K562 (cell line): ENCODE measurements at regions not wholly inside any gene's neighbourhood (a gene's known extent, or its start where the extent isn't known, plus 50 kb on each side); places are given as distances from the start of the nearest gene placed in this dataset.

ENCODE experiments used
- ATAC-seq: fragments of 200-7000 bp; cut with Tn5 transposase; 3 replicates; pipeline ENCODE4 v1.9.1; 2020; ENCODE audit warnings: moderate library complexity
- BruUV-seq: library from RNA; stranded (reverse); fragments of 400-500 nt; replicated peaks from 2 replicates; lab custom pipeline; 2021; lab: Mats Ljungman, UMichigan
- CTCF ChIA-PET: fragments of 300-600 bp; formaldehyde crosslinking; extraction: SDS; loops from one replicate; lab custom pipeline; 2021; ENCODE audit warnings: low intra/inter-chr PET ratio; lab: Yijun Ruan, JAX
- POLR2A ChIA-PET: fragments of 300-600, 350-650 bp; sonication (Branson Sonifier 250); formaldehyde crosslinking; extraction: SDS; loops from one replicate; lab custom pipeline; 2021; ENCODE audit warnings: antibody characterized with exemption, inconsistent platforms; lab: Yijun Ruan, JAX
- DNase-seq, 4 experiments: peaks; one replicate each; pipeline versions ENCODE4 v3.0.0 to v3.0.0-alpha.2; 2011 to 2018; ENCODE audit warnings: low spot score in 3 of 4, mixed read lengths in 3 of 4; ENCODE audit errors: extremely low read depth in 1 of 4
- FAIRE-seq: peaks from 2 replicates; lab custom pipeline; 2011; peaks lifted over from hg19 to GRCh38; lab: Jason Lieb, UNC
- H2AFZ ChIP-seq: 2 replicates; pipeline ENCODE4 v1.6.0; 2011; ENCODE audit warnings: low read depth, low read length, control low read depth, inconsistent platforms
- H3K27ac ChIP-seq: fragments of 200-600 bp; 3 replicates; pipeline ENCODE4 v1.8.0; 2011; ENCODE audit warnings: low read depth, mild to moderate bottlenecking, control low read depth, inconsistent platforms, low read length, moderate library complexity, mixed read lengths; ENCODE audit errors: extremely low read depth
- H3K27me3 ChIP-seq, 2 experiments: fragments of 300-600 bp in 1 of 2; 2 replicates in 1 of 2; 3 replicates in 1 of 2; pipeline versions ENCODE4 v1.6.0 to v1.8.0; 2011; ENCODE audit warnings: inconsistent platforms in 2 of 2, low read length in 2 of 2, mild to moderate bottlenecking in 1 of 2, mixed read lengths in 1 of 2, moderate library complexity in 1 of 2; ENCODE audit not compliant: control insufficient read depth in 2 of 2, insufficient read depth in 2 of 2
- H3K36me3 ChIP-seq: fragments of 300-600 bp; 3 replicates; pipeline ENCODE4 v1.8.0; 2011; ENCODE audit warnings: mild to moderate bottlenecking, low read length, inconsistent platforms; ENCODE audit not compliant: control insufficient read depth, insufficient read depth
- H3K4me1 ChIP-seq, 2 experiments: fragments of 200-600 bp in 1 of 2; replicated peaks in 1 of 2; 2 replicates in 1 of 2; 3 replicates in 1 of 2; pipeline versions ENCODE4 v1.5.1 to v1.8.0; 2011; ENCODE audit warnings: inconsistent platforms in 2 of 2, low read length in 2 of 2, mild to moderate bottlenecking in 1 of 2, mixed read lengths in 1 of 2, moderate library complexity in 1 of 2; ENCODE audit not compliant: control insufficient read depth in 2 of 2, insufficient read depth in 2 of 2
- H3K4me2 ChIP-seq: 2 replicates; pipeline ENCODE4 v1.6.1; 2011; ENCODE audit warnings: low read length, control low read depth, inconsistent platforms, mixed read lengths; ENCODE audit not compliant: insufficient read depth
- H3K4me3 ChIP-seq: fragments of 200-600 bp; sonication (generic), shearing (Covaris generic); 2 replicates; pipeline ENCODE4 v1.5.1; 2016; ENCODE audit warnings: control low read depth, inconsistent platforms
- H3K79me2 ChIP-seq: fragments of 200-600 bp; 3 replicates; pipeline ENCODE4 v1.8.0; 2011; ENCODE audit warnings: low read length, inconsistent platforms; ENCODE audit not compliant: control insufficient read depth, insufficient read depth
- H3K9ac ChIP-seq, 2 experiments: 2 replicates each; pipeline versions ENCODE4 v1.6.0 to v1.6.1; 2011; ENCODE audit warnings: low read depth in 2 of 2, low read length in 2 of 2, control low read depth in 1 of 2, inconsistent platforms in 1 of 2, mild to moderate bottlenecking in 1 of 2, mixed read lengths in 1 of 2; ENCODE audit not compliant: insufficient read depth in 1 of 2
- H3K9me1 ChIP-seq: one replicate; pipeline ENCODE4 v1.6.0; 2011; ENCODE audit warnings: inconsistent platforms, mild to moderate bottlenecking, low read length, moderate library complexity; ENCODE audit not compliant: control insufficient read depth, insufficient read depth
- H3K9me3 ChIP-seq: replicated peaks from 2 replicates; pipeline ENCODE4 v1.5.1; 2011; ENCODE audit warnings: low read depth, low read length, inconsistent platforms; ENCODE audit not compliant: control insufficient read depth, insufficient read depth
- H4K20me1 ChIP-seq: replicated peaks from 2 replicates; pipeline ENCODE4 v1.6.1; 2011; ENCODE audit warnings: low read length, inconsistent platforms, mixed read lengths; ENCODE audit not compliant: control insufficient read depth, insufficient read depth
- CEBPG ChIP-seq, 3 experiments: fragments of 200-800 bp in 1 of 3; sonication (Bioruptor generic) in 1 of 3; sonication (generic) in 1 of 3; formaldehyde crosslinking in 1 of 3; IDR thresholded peaks in 2 of 3; conservative IDR thresholded peaks in 1 of 3; 2 replicates each; pipeline versions ENCODE4 v1.6.1 to v1.8.0; 2016 to 2022; ENCODE audit warnings: missing compliant biosample characterization in 2 of 3, missing genetic modification characterization in 2 of 3, mild to moderate bottlenecking in 1 of 3, missing genetic modification reagents in 1 of 3
- CHD4 ChIP-seq: fragments of 200-600 bp; sonication (generic); IDR thresholded peaks from 3 replicates; pipeline ENCODE4 v1.6.1; 2012; ENCODE audit warnings: low read depth, mild to moderate bottlenecking, mixed read lengths, low read length, inconsistent platforms; ENCODE audit not compliant: insufficient read depth, insufficient replicate concordance, poor library complexity, severe bottlenecking
- ESRRA ChIP-seq: fragments of 450-650 bp; IDR thresholded peaks from 2 replicates; pipeline ENCODE4 v1.6.1; 2014; ENCODE audit warnings: low read depth, mild to moderate bottlenecking, moderate library complexity, borderline replicate concordance
- HDAC2 ChIP-seq: fragments of 450-650 bp; IDR thresholded peaks from 2 replicates; pipeline ENCODE4 v1.6.1; 2016; ENCODE audit warnings: mild to moderate bottlenecking
- KLF10 ChIP-seq: fragments of 250-450 bp; sonication (Bioruptor Pico); IDR thresholded peaks from 2 replicates; pipeline ENCODE4 v1.6.1; 2021; ENCODE audit warnings: matching md5 sums
- NFXL1 ChIP-seq: fragments of 450-650 bp; formaldehyde crosslinking; IDR thresholded peaks from 2 replicates; pipeline ENCODE4 v1.4.0; 2021; ENCODE audit warnings: mild to moderate bottlenecking
- PHTF2 ChIP-seq: fragments of 250-450 bp; sonication (Bioruptor Pico); IDR thresholded peaks from 2 replicates; pipeline ENCODE4 v1.5.0; 2021; ENCODE audit warnings: mild to moderate bottlenecking
- RBBP5 ChIP-seq: fragments of 200-600 bp; sonication (generic); IDR thresholded peaks from 2 replicates; pipeline ENCODE4 v1.6.1; 2012; ENCODE audit warnings: borderline replicate concordance, mild to moderate bottlenecking, low read length, control low read depth, inconsistent platforms; ENCODE audit not compliant: insufficient read depth, poor library complexity, severe bottlenecking
- RNF219 ChIP-seq: fragments of 250-450 bp; sonication (Bioruptor Pico); IDR thresholded peaks from 2 replicates; pipeline ENCODE4 v1.5.0; 2022; ENCODE audit warnings: mild to moderate bottlenecking
- SAP30 ChIP-seq: fragments of 200-600 bp; sonication (generic); IDR thresholded peaks from 2 replicates; pipeline ENCODE4 v1.6.1; 2012; ENCODE audit warnings: borderline replicate concordance, low read depth, mild to moderate bottlenecking, moderate library complexity, low read length, control low read depth, inconsistent platforms; ENCODE audit not compliant: insufficient read depth, poor library complexity, severe bottlenecking
- SIN3A ChIP-seq, 2 experiments: fragments of 150-350 bp in 1 of 2; IDR thresholded peaks; 2 replicates each; pipeline ENCODE4 v1.6.1; 2011 to 2016; ENCODE audit warnings: borderline replicate concordance in 2 of 2, low read depth in 2 of 2, low read length in 2 of 2, mild to moderate bottlenecking in 2 of 2, moderate library complexity in 2 of 2; ENCODE audit not compliant: control insufficient read depth in 1 of 2
- SRF ChIP-seq, 2 experiments: fragments of 250-450, 450-650 bp in 1 of 2; sonication (Bioruptor Pico) in 1 of 2; sonication (generic) in 1 of 2; formaldehyde crosslinking; IDR thresholded peaks; 2 replicates each; pipeline versions ENCODE4 v1.5.0 to v1.5.1; 2020 to 2022; ENCODE audit warnings: mild to moderate bottlenecking in 1 of 2, missing genetic modification reagents in 1 of 2
- ZBTB43 ChIP-seq: sonication (generic); formaldehyde crosslinking; IDR thresholded peaks from 2 replicates; pipeline ENCODE4 v1.8.0; 2023; ENCODE audit warnings: mild to moderate bottlenecking, missing genetic modification reagents
- ZFP1 ChIP-seq: fragments of 450-650 bp; formaldehyde crosslinking; IDR thresholded peaks from 2 replicates; pipeline ENCODE4 v1.4.0; 2020; ENCODE audit warnings: mild to moderate bottlenecking, mixed read lengths
- ZKSCAN8 ChIP-seq: fragments of 200-800 bp; sonication (Bioruptor generic); IDR thresholded peaks from 2 replicates; pipeline ENCODE4 v1.6.1; 2016; ENCODE audit warnings: missing genetic modification characterization, missing compliant biosample characterization
- WGBS: fragments of 100-300 bp; shearing (Covaris generic); methylation state at CpG from one replicate; pipeline ENCODE4 v1.1.6; 2016; ENCODE audit warnings: low coverage, mixed read lengths; ENCODE audit not compliant: insufficient coverage; ENCODE audit errors: missing lambda C conversion rate; 5-methylcytosine and 5-hydroxymethylcytosine counted together
- in situ Hi-C: fragments of 300-500 bp; cut with MboI; formaldehyde crosslinking; loops from 4 replicates; pipeline ENCODE4 v1.15.0; 2018; ENCODE audit warnings: inconsistent platforms, mixed read lengths
- intact Hi-C: fragments of 100-400 bp; cut with micrococcal nuclease; formaldehyde crosslinking; loops from 2 replicates; pipeline ENCODE4 v1.14.2; 2022
- TF ChIP-seq, protein P1 (sequence below): fragments of 250-450 bp; sonication (Bioruptor Pico); IDR thresholded peaks from 2 replicates; pipeline ENCODE4 v1.5.0; 2020; ENCODE audit warnings: mild to moderate bottlenecking

GRCh38 chr18:73007195-73007914 is 139.6 kb upstream of the NETO1 start:
- in situ Hi-C loops, result no loop called here

More at GRCh38 chr18:73007195-73007914, 139.6 kb upstream of the NETO1 start:
- Histone ChIP-seq H3K79me2 (no peaks in the 10 kb centered on the region), H3K9me1 (no peaks in the 10 kb centered on the region), H3K9me3 (no peaks in the 10 kb centered on the region), H3K4me1 (no peaks in the 10 kb centered on the region), H3K4me2 (no peak overlapping the region), H2AFZ (no peak overlapping the region), H4K20me1 (no peaks in the 10 kb centered on the region), H3K4me3 (no peak overlapping the region), H3K36me3 (no peaks in the 10 kb centered on the region), H3K27ac (no peak overlapping the region), H3K27me3 (no peaks in the 10 kb centered on the region), H3K9ac (no peak overlapping the region)
- ChIA-PET CTCF (no interaction called here), POLR2A (no interaction called here)
- DNase-seq, result no peak
- WGBS, result 0% methylated on average over 5 of the region's 6 CpGs
- FAIRE-seq, result no peak
- TF ChIP-seq ZFP1 (CRISPR knock-in tag) (no peak), PHTF2 (CRISPR knock-in tag) (no peak), SAP30 (no peak), ESRRA (no peak), SRF (CRISPR knock-in tag; IDR thresholded peaks at IDR 0.05) (no peak), HDAC2 (no peak), SIN3A (IDR thresholded peaks at IDR 0.05; ENCODE audit: borderline replicate concordance in 2 of 2, control insufficient read depth in 1 of 2, low read depth in 2 of 2, low read length in 2 of 2) (no peak), ZBTB43 (no peak), NFXL1 (CRISPR knock-in tag) (no peak), RBBP5 (no peak), RNF219 (no peak), KLF10 (CRISPR knock-in tag) (no peak), CHD4 (no peak), ZKSCAN8 (no peak), CEBPG (CRISPR knock-in tag; IDR thresholded peaks at IDR 0.05) (no peak), CEBPG (tag; conservative IDR thresholded peaks at IDR 0.05 in 1 of 2, IDR thresholded peaks at IDR 0.05 in 1 of 2) (no peak)
- TF ChIP-seq, protein P1, sequence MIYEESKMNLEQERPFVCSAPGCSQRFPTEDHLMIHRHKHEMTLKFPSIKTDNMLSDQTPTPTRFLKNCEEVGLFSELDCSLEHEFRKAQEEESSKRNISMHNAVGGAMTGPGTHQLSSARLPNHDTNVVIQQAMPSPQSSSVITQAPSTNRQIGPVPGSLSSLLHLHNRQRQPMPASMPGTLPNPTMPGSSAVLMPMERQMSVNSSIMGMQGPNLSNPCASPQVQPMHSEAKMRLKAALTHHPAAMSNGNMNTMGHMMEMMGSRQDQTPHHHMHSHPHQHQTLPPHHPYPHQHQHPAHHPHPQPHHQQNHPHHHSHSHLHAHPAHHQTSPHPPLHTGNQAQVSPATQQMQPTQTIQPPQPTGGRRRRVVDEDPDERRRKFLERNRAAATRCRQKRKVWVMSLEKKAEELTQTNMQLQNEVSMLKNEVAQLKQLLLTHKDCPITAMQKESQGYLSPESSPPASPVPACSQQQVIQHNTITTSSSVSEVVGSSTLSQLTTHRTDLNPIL, result no peak
- no peak for ATAC-seq
- no TSS peak for BruUV-seq
- intact Hi-C loops, result no loop called here
